GM12878 (cell line): ENCODE measurements at regions not wholly inside any gene's neighbourhood (a gene's known extent, or its start where the extent isn't known, plus 50 kb on each side); places are given as distances from the start of the nearest gene placed in this dataset.

Experiments
- ATAC-seq: fragments of 200-7000 bp; cut with Tn5 transposase; 3 replicates; pipeline ENCODE4 v1.9.1; 2020; ENCODE audit warnings: mild to moderate bottlenecking, moderate library complexity
- BruUV-seq: library from RNA; stranded (reverse); fragments of 400-500 nt; replicated peaks from 2 replicates; lab custom pipeline; 2021; lab: Mats Ljungman, UMichigan
- CTCF ChIA-PET: fragments of 300-600 bp; sonication (Branson Sonifier 250); formaldehyde crosslinking; extraction: SDS; loops from one replicate; lab custom pipeline; 2021; ENCODE audit warnings: inconsistent platforms; lab: Yijun Ruan, JAX
- POLR2A ChIA-PET: fragments of 350-600 bp; formaldehyde crosslinking; extraction: SDS; loops from one replicate; lab custom pipeline; 2021; ENCODE audit warnings: inconsistent platforms; lab: Charles Lee
- RAD21 ChIA-PET: fragments of 300-600 bp; sonication (Branson Sonifier 250); formaldehyde crosslinking; loops from one replicate; lab custom pipeline; 2023; ENCODE audit warnings: antibody characterized with exemption; ENCODE audit not compliant: unreplicated experiment; lab: Charles Lee
- SMC1A ChIA-PET: fragments of 300-600 bp; sonication (Branson Sonifier 250); formaldehyde crosslinking; loops from one replicate; lab custom pipeline; 2023; ENCODE audit not compliant: unreplicated experiment, uncharacterized antibody; lab: Charles Lee
- DNase-seq: peaks from one replicate; pipeline ENCODE4 v3.0.0-alpha.2; 2011; ENCODE audit warnings: low read depth, low spot score
- FAIRE-seq: peaks from 3 replicates; lab custom pipeline; 2011; peaks lifted over from hg19 to GRCh38; lab: Jason Lieb, UNC
- H2AFZ ChIP-seq: 2 replicates; pipeline ENCODE4 v1.6.0; 2011; ENCODE audit warnings: low read depth, low read length, control low read depth; ENCODE audit not compliant: control insufficient read depth
- H3K27ac ChIP-seq: 2 replicates; pipeline ENCODE4 v1.5.1; 2011; ENCODE audit warnings: control low read depth; ENCODE audit not compliant: control insufficient read depth, insufficient read depth
- H3K27me3 ChIP-seq, 2 experiments: replicated peaks in 1 of 2; 2 replicates each; pipeline versions ENCODE4 v1.6.0 to v1.6.1; 2011; ENCODE audit warnings: low read length in 1 of 2; ENCODE audit not compliant: control insufficient read depth in 2 of 2, insufficient read depth in 2 of 2
- H3K36me3 ChIP-seq, 2 experiments: 2 replicates each; pipeline ENCODE4 v1.5.1; 2011; ENCODE audit warnings: low read length in 1 of 2; ENCODE audit not compliant: control insufficient read depth in 2 of 2, insufficient read depth in 2 of 2
- H3K4me1 ChIP-seq: 2 replicates; pipeline ENCODE4 v1.6.1; 2011; ENCODE audit warnings: mild to moderate bottlenecking, low read length, moderate library complexity, mixed read lengths; ENCODE audit not compliant: control insufficient read depth, insufficient read depth
- H3K4me2 ChIP-seq: 2 replicates; pipeline ENCODE4 v1.6.0; 2011; ENCODE audit warnings: control low read depth; ENCODE audit not compliant: control insufficient read depth, insufficient read depth
- H3K4me3 ChIP-seq: fragments of 200-600 bp; sonication (generic); 2 replicates; pipeline ENCODE4 v1.5.1; 2016
- H3K79me2 ChIP-seq: 2 replicates; pipeline ENCODE4 v1.6.0; 2011; ENCODE audit warnings: low read length; ENCODE audit not compliant: control insufficient read depth, insufficient read depth
- H3K9ac ChIP-seq: 2 replicates; pipeline ENCODE4 v1.8.0; 2011; ENCODE audit warnings: low read length, control low read depth, mixed read lengths; ENCODE audit not compliant: control insufficient read depth, insufficient read depth
- H3K9me3 ChIP-seq: replicated peaks from 3 replicates; pipeline ENCODE4 v1.5.1; 2011; ENCODE audit warnings: mild to moderate bottlenecking, low read length; ENCODE audit not compliant: control insufficient read depth, insufficient read depth
- H4K20me1 ChIP-seq: 2 replicates; pipeline ENCODE4 v1.6.0; 2011; ENCODE audit not compliant: control insufficient read depth, insufficient read depth
- BMI1 ChIP-seq: fragments of 450-650 bp; IDR thresholded peaks from 2 replicates; pipeline ENCODE4 v1.6.1; 2016; ENCODE audit warnings: mild to moderate bottlenecking, moderate library complexity, borderline replicate concordance
- CREM ChIP-seq: IDR thresholded peaks from 2 replicates; pipeline ENCODE4 v1.6.1; 2014; ENCODE audit warnings: antibody characterized with exemption, low read depth
- EP300 ChIP-seq, 2 experiments: fragments of 150-350 bp in 1 of 2; IDR thresholded peaks; 2 replicates each; pipeline ENCODE4 v1.6.1; 2011 to 2012; ENCODE audit warnings: low read depth in 2 of 2, low read length in 2 of 2, borderline replicate concordance in 1 of 2, improper control_type of control experiment in 1 of 2, inconsistent platforms in 1 of 2; ENCODE audit not compliant: control insufficient read depth in 1 of 2
- FOXM1 ChIP-seq: IDR thresholded peaks from 2 replicates; pipeline ENCODE4 v1.6.1; 2012; ENCODE audit warnings: low read depth, mild to moderate bottlenecking, inconsistent platforms, low read length, moderate library complexity
- IKZF1 ChIP-seq: fragments of 450-650 bp; conservative IDR thresholded peaks from 2 replicates; pipeline ENCODE4 v1.6.1; 2017; ENCODE audit warnings: antibody characterized with exemption, mild to moderate bottlenecking
- IKZF2 ChIP-seq, 2 experiments: fragments of 450-650 bp; IDR thresholded peaks; 2 replicates each; pipeline ENCODE4 v1.6.1; 2017; ENCODE audit warnings: mild to moderate bottlenecking in 2 of 2, moderate library complexity in 2 of 2
- JUNB ChIP-seq: IDR thresholded peaks from 2 replicates; pipeline ENCODE4 v1.6.1; 2016; ENCODE audit warnings: antibody characterized with exemption, mild to moderate bottlenecking
- MEF2A ChIP-seq: IDR thresholded peaks from 2 replicates; pipeline ENCODE4 v1.6.1; 2011; ENCODE audit warnings: low read depth, mild to moderate bottlenecking, low read length, moderate library complexity; ENCODE audit not compliant: insufficient read depth
- MTA2 ChIP-seq: fragments of 450-650 bp; IDR thresholded peaks from 2 replicates; pipeline ENCODE4 v1.6.1; 2016; ENCODE audit warnings: low read depth, mild to moderate bottlenecking, moderate library complexity
- SRF ChIP-seq, 2 experiments: IDR thresholded peaks; 2 replicates each; pipeline ENCODE4 v1.6.1; 2011; ENCODE audit warnings: low read depth in 2 of 2, low read length in 2 of 2, mild to moderate bottlenecking in 1 of 2, moderate library complexity in 1 of 2
- STAT1 ChIP-seq: fragments of 450-650 bp; conservative IDR thresholded peaks from 2 replicates; pipeline ENCODE4 v1.6.1; 2014; ENCODE audit warnings: antibody characterized with exemption, mild to moderate bottlenecking
- SUPT20H ChIP-seq: IDR thresholded peaks from 2 replicates; pipeline ENCODE4 v1.6.1; 2011; ENCODE audit warnings: low read depth, mild to moderate bottlenecking, low read length, moderate library complexity, borderline replicate concordance; ENCODE audit not compliant: control insufficient read depth
- TCF7 ChIP-seq: IDR thresholded peaks from 2 replicates; pipeline ENCODE4 v1.6.1; 2014; ENCODE audit warnings: antibody characterized with exemption, borderline replicate concordance
- WGBS: methylation state at CpG from one replicate; pipeline ENCODE4 v1.1.6; 2016; ENCODE audit warnings: low lambda C conversion rate; ENCODE audit not compliant: insufficient replicate concordance, insufficient coverage; ENCODE audit errors: missing lambda C conversion rate; 5-methylcytosine and 5-hydroxymethylcytosine counted together
- in situ Hi-C: fragments of 300-500 bp; cut with MboI; formaldehyde crosslinking; loops from 9 replicates; pipeline ENCODE4 v1.14.3; 2018; ENCODE audit warnings: mixed read lengths
- intact Hi-C: fragments of 100-400 bp; cut with micrococcal nuclease; formaldehyde crosslinking; loops from one replicate; pipeline ENCODE4 v1.14.2; 2022; ENCODE audit not compliant: unreplicated experiment
- TF ChIP-seq, protein P1 (sequence below): fragments of 450-650 bp; IDR thresholded peaks from 2 replicates; pipeline ENCODE4 v1.6.1; 2017; ENCODE audit warnings: mild to moderate bottlenecking, low read depth, inconsistent platforms; ENCODE audit not compliant: poor library complexity, severe bottlenecking
- TF ChIP-seq, protein P2 (sequence below): fragments of 450-650 bp; IDR thresholded peaks from 2 replicates; pipeline ENCODE4 v1.6.1; 2017; ENCODE audit warnings: mild to moderate bottlenecking, moderate library complexity

DNA sequence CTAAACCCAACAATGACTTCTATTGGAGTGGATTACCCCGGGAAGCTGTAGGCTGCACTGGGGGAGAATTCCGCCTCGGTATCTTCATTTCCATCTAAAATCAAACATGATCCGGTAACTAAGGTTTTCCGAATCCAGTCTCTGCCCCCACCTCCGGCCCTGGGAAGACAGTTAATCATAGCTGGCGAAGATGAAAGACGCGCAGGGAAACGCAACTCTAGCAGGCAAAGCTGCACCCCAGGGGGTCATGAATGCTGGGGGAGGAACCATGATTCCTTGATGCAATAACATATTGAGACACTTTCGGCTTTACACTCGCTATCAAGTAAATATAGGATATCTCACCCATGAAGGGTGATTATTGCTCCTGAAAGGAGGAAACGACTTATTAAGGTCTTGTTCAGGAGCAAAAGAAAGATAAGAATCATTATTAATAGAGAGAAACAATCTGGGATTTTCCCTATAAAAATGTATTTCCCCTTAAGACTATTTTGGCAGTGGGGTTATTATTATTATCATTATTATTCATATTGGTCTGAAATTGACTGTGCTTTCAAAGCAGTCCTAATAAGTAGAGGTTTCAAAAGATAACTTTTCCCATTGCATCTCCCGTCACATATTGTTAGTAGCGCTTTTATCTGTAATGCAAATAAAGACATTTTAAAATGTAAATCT is 614.9 kb downstream of the VRK1 start:
- H3K79me2 ChIP-seq: no peaks in the 10 kb centered on the region
- in situ Hi-C loops (no loop called here), intact Hi-C loops (loop anchor here (2.0 to 10.0 kb wide), 4 partner anchors 31 to 293 kb away; no protein-coding TSS in a partner anchor)
- POLR2A ChIA-PET: interaction anchor here (0.7 to 1.1 kb wide), 4 partner anchors 25 to 41 kb away, joined by 3 to 4 read pairs (median 4); no protein-coding TSS in a partner anchor
- H3K4me3 ChIP-seq: peak overlapping the region; percentile 53; the same call in 1 of the 2 replicates
- CTCF ChIA-PET: interaction anchor here (1.0 to 1.7 kb wide), 3 partner anchors 10 to 112 kb away, joined by 3 to 5 read pairs (median 4); no protein-coding TSS in a partner anchor
- H4K20me1 ChIP-seq: no peaks in the 10 kb centered on the region
- RAD21 ChIA-PET: interaction anchor here (0.6 to 5.9 kb wide), 4 partner anchors 10 to 106 kb away, joined by 3 to 83 read pairs (median 5); no protein-coding TSS in a partner anchor
- DNase-seq (no peak), ATAC-seq (no peak), FAIRE-seq (no peak)
- peak overlapping the region; percentile 39 for H2AFZ ChIP-seq
- peak overlapping the region; percentile 41 for H3K9ac ChIP-seq
- H3K27ac ChIP-seq: peak overlapping the region; percentile 53
- no peaks in the 10 kb centered on the region for H3K27me3 ChIP-seq
- no peaks in the 10 kb centered on the region for H3K9me3 ChIP-seq
- 23% methylated on average over 15 of the region's 15 CpGs for WGBS
- SMC1A ChIA-PET: interaction anchor here (0.6 to 11.6 kb wide), 11 partner anchors 17 to 173 kb away, joined by 3 to 115 read pairs (median 4); no protein-coding TSS in a partner anchor
- TSS peak; percentile 58 for BruUV-seq
- no peaks in the 10 kb centered on the region for H3K36me3 ChIP-seq
- H3K4me2 ChIP-seq: peak overlapping the region; percentile 62
- H3K4me1 ChIP-seq: peaks cover 16% of the 10 kb centered on the region
- peak; percentile 98 for TF ChIP-seq JUNB
- TF ChIP-seq, protein P1, sequence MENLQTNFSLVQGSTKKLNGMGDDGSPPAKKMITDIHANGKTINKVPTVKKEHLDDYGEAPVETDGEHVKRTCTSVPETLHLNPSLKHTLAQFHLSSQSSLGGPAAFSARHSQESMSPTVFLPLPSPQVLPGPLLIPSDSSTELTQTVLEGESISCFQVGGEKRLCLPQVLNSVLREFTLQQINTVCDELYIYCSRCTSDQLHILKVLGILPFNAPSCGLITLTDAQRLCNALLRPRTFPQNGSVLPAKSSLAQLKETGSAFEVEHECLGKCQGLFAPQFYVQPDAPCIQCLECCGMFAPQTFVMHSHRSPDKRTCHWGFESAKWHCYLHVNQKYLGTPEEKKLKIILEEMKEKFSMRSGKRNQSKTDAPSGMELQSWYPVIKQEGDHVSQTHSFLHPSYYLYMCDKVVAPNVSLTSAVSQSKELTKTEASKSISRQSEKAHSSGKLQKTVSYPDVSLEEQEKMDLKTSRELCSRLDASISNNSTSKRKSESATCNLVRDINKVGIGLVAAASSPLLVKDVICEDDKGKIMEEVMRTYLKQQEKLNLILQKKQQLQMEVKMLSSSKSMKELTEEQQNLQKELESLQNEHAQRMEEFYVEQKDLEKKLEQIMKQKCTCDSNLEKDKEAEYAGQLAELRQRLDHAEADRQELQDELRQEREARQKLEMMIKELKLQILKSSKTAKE: peak; percentile 40
- TF ChIP-seq BMI1: 0 out of 2 replicates have a peak, but pooled peaks have one; percentile 33
- TF ChIP-seq SRF (IDR thresholded peaks at IDR 0.05; ENCODE audit: low read depth in 2 of 2, low read length in 2 of 2): 0 out of 4 replicates have a peak, but pooled peaks of 1 of the 2 experiments have one; percentile 29
- peak; percentile 84; the same call in 1 of the 2 replicates for TF ChIP-seq FOXM1
- TF ChIP-seq, protein P2, sequence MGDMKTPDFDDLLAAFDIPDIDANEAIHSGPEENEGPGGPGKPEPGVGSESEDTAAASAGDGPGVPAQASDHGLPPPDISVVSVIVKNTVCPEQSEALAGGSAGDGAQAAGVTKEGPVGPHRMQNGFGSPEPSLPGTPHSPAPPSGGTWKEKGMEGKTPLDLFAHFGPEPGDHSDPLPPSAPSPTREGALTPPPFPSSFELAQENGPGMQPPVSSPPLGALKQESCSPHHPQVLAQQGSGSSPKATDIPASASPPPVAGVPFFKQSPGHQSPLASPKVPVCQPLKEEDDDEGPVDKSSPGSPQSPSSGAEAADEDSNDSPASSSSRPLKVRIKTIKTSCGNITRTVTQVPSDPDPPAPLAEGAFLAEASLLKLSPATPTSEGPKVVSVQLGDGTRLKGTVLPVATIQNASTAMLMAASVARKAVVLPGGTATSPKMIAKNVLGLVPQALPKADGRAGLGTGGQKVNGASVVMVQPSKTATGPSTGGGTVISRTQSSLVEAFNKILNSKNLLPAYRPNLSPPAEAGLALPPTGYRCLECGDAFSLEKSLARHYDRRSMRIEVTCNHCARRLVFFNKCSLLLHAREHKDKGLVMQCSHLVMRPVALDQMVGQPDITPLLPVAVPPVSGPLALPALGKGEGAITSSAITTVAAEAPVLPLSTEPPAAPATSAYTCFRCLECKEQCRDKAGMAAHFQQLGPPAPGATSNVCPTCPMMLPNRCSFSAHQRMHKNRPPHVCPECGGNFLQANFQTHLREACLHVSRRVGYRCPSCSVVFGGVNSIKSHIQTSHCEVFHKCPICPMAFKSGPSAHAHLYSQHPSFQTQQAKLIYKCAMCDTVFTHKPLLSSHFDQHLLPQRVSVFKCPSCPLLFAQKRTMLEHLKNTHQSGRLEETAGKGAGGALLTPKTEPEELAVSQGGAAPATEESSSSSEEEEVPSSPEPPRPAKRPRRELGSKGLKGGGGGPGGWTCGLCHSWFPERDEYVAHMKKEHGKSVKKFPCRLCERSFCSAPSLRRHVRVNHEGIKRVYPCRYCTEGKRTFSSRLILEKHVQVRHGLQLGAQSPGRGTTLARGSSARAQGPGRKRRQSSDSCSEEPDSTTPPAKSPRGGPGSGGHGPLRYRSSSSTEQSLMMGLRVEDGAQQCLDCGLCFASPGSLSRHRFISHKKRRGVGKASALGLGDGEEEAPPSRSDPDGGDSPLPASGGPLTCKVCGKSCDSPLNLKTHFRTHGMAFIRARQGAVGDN: no peak
- peak; percentile 54 for TF ChIP-seq IKZF1
- no peak for TF ChIP-seq STAT1
- TF ChIP-seq MEF2A: peak; percentile 89
- TF ChIP-seq EP300 (IDR thresholded peaks at IDR 0.05; ENCODE audit: borderline replicate concordance in 1 of 2, control insufficient read depth in 1 of 2, low read depth in 2 of 2, low read length in 2 of 2): peak; percentile 26 to 30; a peak in 1 of 4 replicates
- peak; percentile 42 for TF ChIP-seq CREM
- peak; percentile 50 to 51; a peak in 3 of 4 replicates for TF ChIP-seq IKZF2 (IDR thresholded peaks at IDR 0.05)
- TF ChIP-seq SUPT20H: no peak
- TF ChIP-seq MTA2: peak; percentile 77
- TF ChIP-seq TCF7: peak; percentile 55; the same call in 1 of the 2 replicates
